HL-60 (cell line): ENCODE measurements at regions not wholly inside any gene's neighbourhood (a gene's known extent, or its start where the extent isn't known, plus 50 kb on each side); places are given as distances from the start of the nearest gene placed in this dataset.

Source experiments
- CTCF ChIP-seq: IDR thresholded peaks from one replicate; pipeline ENCODE4 v1.5.1; 2011; ENCODE audit warnings: low read length, control low read depth, inconsistent platforms; ENCODE audit not compliant: insufficient read depth
- GABPA ChIP-seq: IDR thresholded peaks from 2 replicates; pipeline ENCODE4 v1.6.1; 2012; ENCODE audit warnings: low read depth
- POLR2AphosphoS5 ChIP-seq: IDR thresholded peaks from 2 replicates; pipeline ENCODE4 v1.6.1; 2012; ENCODE audit warnings: low read depth

- TF ChIP-seq CTCF (no peak), POLR2AphosphoS5 (no peak), GABPA (no peak)
These were observed 103.7 kb downstream of the RPL22L1 start for GRCh38 chr3:170766253-170766652.
